Liver (tissue), 7 donors: ENCODE measurements at regions not wholly inside any gene's neighbourhood (a gene's known extent, or its start where the extent isn't known, plus 50 kb on each side); places are given as distances from the start of the nearest gene placed in this dataset.

ENCODE experiments used
- DNase-seq: peaks from one replicate; pipeline ENCODE4 v3.0.0-alpha.2; 2017; ENCODE audit warnings: low spot score
- H3K27ac ChIP-seq, 2 donors: one replicate each; pipeline ENCODE4 v1.7.0; 2013; ENCODE audit warnings: inconsistent platforms in 2 of 2, low read length in 2 of 2, control low read depth in 1 of 2, low read depth in 1 of 2, mild to moderate bottlenecking in 1 of 2
- H3K27me3 ChIP-seq, 4 donors: one replicate each; pipeline versions ENCODE4 v1.6.1 to v1.7.0; 2013; ENCODE audit warnings: low read length in 3 of 4, inconsistent platforms in 1 of 4, mild to moderate bottlenecking in 1 of 4, moderate library complexity in 1 of 4; ENCODE audit not compliant: control insufficient read depth in 4 of 4, insufficient read depth in 4 of 4
- H3K36me3 ChIP-seq, 4 donors: one replicate each; pipeline versions ENCODE4 v1.6.1 to v1.7.0; 2013; ENCODE audit warnings: low read length in 3 of 4, mild to moderate bottlenecking in 3 of 4, low read depth in 1 of 4, moderate library complexity in 1 of 4; ENCODE audit not compliant: control insufficient read depth in 4 of 4, insufficient read depth in 3 of 4
- H3K4me1 ChIP-seq, 4 donors: one replicate each; pipeline versions ENCODE4 v1.6.1 to v1.7.0; 2013; ENCODE audit warnings: low read length in 3 of 4, mild to moderate bottlenecking in 3 of 4, moderate library complexity in 1 of 4; ENCODE audit not compliant: control insufficient read depth in 4 of 4, insufficient read depth in 4 of 4
- H3K4me3 ChIP-seq, 3 donors: one replicate each; pipeline versions ENCODE4 v1.6.1 to v1.7.0; 2013; ENCODE audit warnings: low read length in 3 of 3, control low read depth in 1 of 3, low read depth in 1 of 3, mild to moderate bottlenecking in 1 of 3
- H3K9ac ChIP-seq, 2 donors: one replicate each; pipeline ENCODE4 v1.7.0; 2013; ENCODE audit warnings: low read length in 2 of 2, mild to moderate bottlenecking in 2 of 2, moderate library complexity in 2 of 2, control low read depth in 1 of 2, low read depth in 1 of 2
- H3K9me3 ChIP-seq, 4 donors: one replicate each; pipeline versions ENCODE4 v1.6.1 to v1.7.0; 2013; ENCODE audit warnings: low read length in 3 of 4; ENCODE audit not compliant: control insufficient read depth in 4 of 4
- ATF3 ChIP-seq: IDR thresholded peaks from 2 replicates; pipeline ENCODE4 v1.6.1; 2016; ENCODE audit warnings: antibody characterized with exemption
- EGR1 ChIP-seq, 2 donors: IDR thresholded peaks; 2 replicates each; pipeline ENCODE4 v1.6.1; 2016 to 2018; ENCODE audit warnings: antibody characterized with exemption in 2 of 2, low read depth in 2 of 2
- FOXA1 ChIP-seq: IDR thresholded peaks from 2 replicates; pipeline ENCODE4 v1.6.1; 2016; ENCODE audit warnings: antibody characterized with exemption
- FOXA2 ChIP-seq: IDR thresholded peaks from 2 replicates; pipeline ENCODE4 v1.6.1; 2016; ENCODE audit warnings: antibody characterized with exemption
- GABPA ChIP-seq, 2 donors: IDR thresholded peaks in 1 of 2; conservative IDR thresholded peaks in 1 of 2; 2 replicates each; pipeline ENCODE4 v1.6.1; 2016; ENCODE audit warnings: antibody characterized with exemption in 2 of 2, mild to moderate bottlenecking in 1 of 2, moderate library complexity in 1 of 2
- HNF4G ChIP-seq: IDR thresholded peaks from 2 replicates; pipeline ENCODE4 v1.6.1; 2016; ENCODE audit warnings: antibody characterized with exemption
- JUND ChIP-seq, 2 donors: IDR thresholded peaks; 2 replicates each; pipeline ENCODE4 v1.6.1; 2016; ENCODE audit warnings: antibody characterized with exemption in 2 of 2
- MAX ChIP-seq: IDR thresholded peaks from 2 replicates; pipeline ENCODE4 v1.6.1; 2016; ENCODE audit warnings: antibody characterized with exemption
- NR2F2 ChIP-seq: IDR thresholded peaks from 2 replicates; pipeline ENCODE4 v1.6.1; 2016; ENCODE audit warnings: antibody characterized with exemption
- RAD21 ChIP-seq, 2 donors: IDR thresholded peaks; 2 replicates each; pipeline ENCODE4 v1.6.1; 2016; ENCODE audit warnings: antibody characterized with exemption in 2 of 2, mild to moderate bottlenecking in 2 of 2
- REST ChIP-seq: IDR thresholded peaks from 2 replicates; pipeline ENCODE4 v1.6.1; 2016; ENCODE audit warnings: antibody characterized with exemption, mild to moderate bottlenecking
- RXRA ChIP-seq, 2 donors: IDR thresholded peaks; 2 replicates each; pipeline ENCODE4 v1.6.1; 2017 to 2018; ENCODE audit warnings: antibody characterized with exemption in 2 of 2, mild to moderate bottlenecking in 1 of 2
- SP1 ChIP-seq: IDR thresholded peaks from 2 replicates; pipeline ENCODE4 v1.6.1; 2018; ENCODE audit warnings: antibody characterized with exemption, mild to moderate bottlenecking
- TAF1 ChIP-seq: conservative IDR thresholded peaks from 2 replicates; pipeline ENCODE4 v1.6.1; 2016; ENCODE audit warnings: antibody characterized with exemption, mild to moderate bottlenecking
- YY1 ChIP-seq: IDR thresholded peaks from 2 replicates; pipeline ENCODE4 v1.6.1; 2016; ENCODE audit warnings: antibody characterized with exemption, mild to moderate bottlenecking
- ZBTB33 ChIP-seq: IDR thresholded peaks from 2 replicates; pipeline ENCODE4 v1.6.1; 2016; ENCODE audit warnings: antibody characterized with exemption
- WGBS: extraction: QIAGEN DNeasy Blood & Tissue Kit; methylation state at CpG from one replicate; pipeline ENCODE4 v1.1.7; 2013; 5-methylcytosine and 5-hydroxymethylcytosine counted together
- donor health status: healthy.
- donor health status: healthy.
- donor health status: healthy.
- donor health status: healthy.

GRCh38 chr2:236394571-236394970 lies 130.4 kb upstream of the ASB18 start (continued):
- no peak for TF ChIP-seq MAX
- no peak for TF ChIP-seq RXRA (IDR thresholded peaks at IDR 0.05)
- TF ChIP-seq YY1, result no peak
- TF ChIP-seq FOXA2, result no peak

GRCh38 chr2:236395067-236395466 lies 130.9 kb upstream of the ASB18 start:
- no peaks in the 10 kb centered on the region for H3K36me3 ChIP-seq
- no peak overlapping the region for H3K27ac ChIP-seq
- H3K4me3 ChIP-seq, result no peak overlapping the region
- no peak for DNase-seq
- no peaks in the 10 kb centered on the region for H3K9me3 ChIP-seq
- no peaks in the 10 kb centered on the region for H3K27me3 ChIP-seq
- H3K4me1 ChIP-seq, result no peaks in the 10 kb centered on the region
- TF ChIP-seq RXRA (IDR thresholded peaks at IDR 0.05), result no peak
- TF ChIP-seq FOXA1, result no peak
- no peak for TF ChIP-seq TAF1
- TF ChIP-seq JUND (IDR thresholded peaks at IDR 0.05), result no peak
- TF ChIP-seq FOXA2, result no peak
- no peak for TF ChIP-seq NR2F2
- no peak for TF ChIP-seq ZBTB33
- no peak overlapping the region for H3K9ac ChIP-seq
- WGBS, result 85% methylated on average over 7 of the region's 7 CpGs

GRCh38 chr2:236396818-236397350 lies 132.7 kb upstream of the ASB18 start:
- Histone ChIP-seq H3K27ac (no peak overlapping the region), H3K4me1 (no peaks in the 10 kb centered on the region), H3K9ac (no peak overlapping the region), H3K36me3 (no peaks in the 10 kb centered on the region), H3K27me3 (no peaks in the 10 kb centered on the region), H3K9me3 (no peaks in the 10 kb centered on the region), H3K4me3 (no peak overlapping the region)
- TF ChIP-seq JUND (IDR thresholded peaks at IDR 0.05), result no peak
- TF ChIP-seq RAD21 (IDR thresholded peaks at IDR 0.05), result no peak
- TF ChIP-seq TAF1, result no peak
- no peak for TF ChIP-seq REST
- no peak for TF ChIP-seq ZBTB33
- TF ChIP-seq MAX, result no peak
- no peak for TF ChIP-seq EGR1 (IDR thresholded peaks at IDR 0.05; ENCODE audit: low read depth in 2 of 2)
- TF ChIP-seq FOXA1, result no peak
- TF ChIP-seq NR2F2, result no peak
- TF ChIP-seq ATF3, result no peak
- no peak for TF ChIP-seq GABPA (IDR thresholded peaks at IDR 0.05 in 1 of 2, conservative IDR thresholded peaks at IDR 0.05 in 1 of 2)
- TF ChIP-seq HNF4G, result no peak
- no peak for TF ChIP-seq RXRA (IDR thresholded peaks at IDR 0.05)
- TF ChIP-seq SP1, result no peak
- no peak for TF ChIP-seq FOXA2
- DNase-seq, result no peak
- WGBS, result 86% methylated on average over 13 of the region's 13 CpGs
